Thyroid gland (tissue), 4 donors: ENCODE measurements at regions not wholly inside any gene's neighbourhood (a gene's known extent, or its start where the extent isn't known, plus 50 kb on each side); places are given as distances from the start of the nearest gene placed in this dataset.

ENCODE experiments used
- POLR2A ChIP-seq, 2 donors: fragments of 450-650 bp; IDR thresholded peaks; one replicate each; pipeline ENCODE4 v1.6.1; 2017; ENCODE audit warnings: antibody characterized with exemption in 2 of 2, mild to moderate bottlenecking in 2 of 2, moderate library complexity in 1 of 2
- TF ChIP-seq, protein P1 (sequence below), 6 experiments: fragments of 200-600 bp in 3 of 6; fragments of 450-650 bp in 3 of 6; sonication (generic) in 3 of 6; IDR thresholded peaks; one replicate each; pipeline ENCODE4 v1.5.1; 2016 to 2019; ENCODE audit warnings: antibody characterized with exemption in 6 of 6, mild to moderate bottlenecking in 2 of 6, inconsistent platforms in 1 of 6, moderate library complexity in 1 of 6

DNA sequence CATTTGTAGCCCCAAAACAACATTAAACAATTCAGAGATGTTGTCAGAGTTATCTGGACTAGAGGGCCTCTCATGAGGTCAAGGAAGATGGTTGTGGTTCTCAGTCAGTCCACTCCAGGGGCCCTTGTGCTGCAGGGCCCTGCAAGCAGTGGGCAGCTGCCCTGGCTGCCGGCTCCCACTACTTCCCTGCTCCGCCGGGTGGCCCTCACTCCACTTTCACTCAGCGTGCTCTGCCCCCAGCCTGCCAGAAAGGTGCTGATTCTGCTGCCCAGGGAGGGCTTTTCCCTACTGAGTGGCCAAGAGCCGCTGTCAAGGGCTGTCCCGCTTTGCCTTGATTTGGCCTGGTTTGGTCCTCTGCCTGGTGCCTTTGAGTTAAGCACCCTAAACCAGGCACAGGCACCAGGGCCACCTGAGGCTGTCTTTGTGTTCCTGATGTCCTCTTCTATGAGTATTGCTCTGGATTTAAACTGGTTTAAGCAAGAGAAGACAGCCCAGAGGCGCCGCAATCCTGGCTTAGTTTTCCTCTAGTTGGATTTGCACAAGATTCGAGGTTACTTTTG lies 117.2 kb downstream of the GADD45G start:
- TF ChIP-seq, protein P1, sequence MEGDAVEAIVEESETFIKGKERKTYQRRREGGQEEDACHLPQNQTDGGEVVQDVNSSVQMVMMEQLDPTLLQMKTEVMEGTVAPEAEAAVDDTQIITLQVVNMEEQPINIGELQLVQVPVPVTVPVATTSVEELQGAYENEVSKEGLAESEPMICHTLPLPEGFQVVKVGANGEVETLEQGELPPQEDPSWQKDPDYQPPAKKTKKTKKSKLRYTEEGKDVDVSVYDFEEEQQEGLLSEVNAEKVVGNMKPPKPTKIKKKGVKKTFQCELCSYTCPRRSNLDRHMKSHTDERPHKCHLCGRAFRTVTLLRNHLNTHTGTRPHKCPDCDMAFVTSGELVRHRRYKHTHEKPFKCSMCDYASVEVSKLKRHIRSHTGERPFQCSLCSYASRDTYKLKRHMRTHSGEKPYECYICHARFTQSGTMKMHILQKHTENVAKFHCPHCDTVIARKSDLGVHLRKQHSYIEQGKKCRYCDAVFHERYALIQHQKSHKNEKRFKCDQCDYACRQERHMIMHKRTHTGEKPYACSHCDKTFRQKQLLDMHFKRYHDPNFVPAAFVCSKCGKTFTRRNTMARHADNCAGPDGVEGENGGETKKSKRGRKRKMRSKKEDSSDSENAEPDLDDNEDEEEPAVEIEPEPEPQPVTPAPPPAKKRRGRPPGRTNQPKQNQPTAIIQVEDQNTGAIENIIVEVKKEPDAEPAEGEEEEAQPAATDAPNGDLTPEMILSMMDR (IDR thresholded peaks at IDR 0.05) = no peak
- no peak for TF ChIP-seq POLR2A (IDR thresholded peaks at IDR 0.05)
